SK-N-SH (cell line): ENCODE measurements at regions not wholly inside any gene's neighbourhood (a gene's known extent, or its start where the extent isn't known, plus 50 kb on each side); places are given as distances from the start of the nearest gene placed in this dataset.

ENCODE experiments used
- CTCF ChIA-PET: fragments of 300-600, 350-600 bp; formaldehyde crosslinking; extraction: SDS; loops from one replicate; lab custom pipeline; 2021; lab: Yijun Ruan, JAX
- POLR2A ChIA-PET: fragments of 350-600 bp; sonication (Branson Sonifier 250); formaldehyde crosslinking; extraction: SDS; loops from one replicate; lab custom pipeline; 2020; ENCODE audit warnings: antibody characterized with exemption, inconsistent platforms; lab: Yijun Ruan, JAX
- DNase-seq: peaks from one replicate; pipeline ENCODE4 v3.0.0; 2012
- H2AFZ ChIP-seq: fragments of 200-600 bp; sonication (generic); 2 replicates; pipeline ENCODE4 v1.8.1; 2016; ENCODE audit warnings: antibody characterized with exemption, mild to moderate bottlenecking, low read depth
- H3F3A ChIP-seq: fragments of 200-600 bp; sonication (generic); replicated peaks from 2 replicates; pipeline ENCODE3; 2016; ENCODE audit warnings: antibody characterized with exemption, mild to moderate bottlenecking; ENCODE audit not compliant: insufficient read depth
- H3K27ac ChIP-seq, 2 experiments: fragments of 200-500 bp in 1 of 2; fragments of 200-600 bp in 1 of 2; sonication (Bioruptor generic) in 1 of 2; sonication (generic), shearing (Covaris generic) in 1 of 2; 2 replicates each; pipeline versions ENCODE4 v1.5.1 to v1.6.1; 2014 to 2016; ENCODE audit warnings: low read depth in 2 of 2, inconsistent platforms in 1 of 2, low read length in 1 of 2, mild to moderate bottlenecking in 1 of 2, mixed read lengths in 1 of 2
- H3K27me3 ChIP-seq: fragments of 200-600 bp; sonication (generic), shearing (Covaris generic); 2 replicates; pipeline ENCODE4 v1.6.1; 2016; ENCODE audit warnings: mixed run types; ENCODE audit not compliant: insufficient read depth
- H3K36me3 ChIP-seq, 2 experiments: fragments of 200-500 bp in 1 of 2; fragments of 200-600 bp in 1 of 2; sonication (Bioruptor generic) in 1 of 2; sonication (generic) in 1 of 2; replicated peaks in 1 of 2; 2 replicates each; pipeline versions ENCODE3 to v1.5.1; 2014 to 2016; ENCODE audit warnings: low read length in 1 of 2, mild to moderate bottlenecking in 1 of 2; ENCODE audit not compliant: insufficient read depth in 2 of 2, control insufficient read depth in 1 of 2
- H3K4me1 ChIP-seq, 2 experiments: fragments of 200-500 bp in 1 of 2; fragments of 200-600 bp in 1 of 2; sonication (Bioruptor generic) in 1 of 2; sonication (generic), shearing (Covaris generic) in 1 of 2; 2 replicates each; pipeline versions ENCODE4 v1.5.1 to v1.6.1; 2014 to 2016; ENCODE audit warnings: low read depth in 1 of 2, low read length in 1 of 2, mixed run types in 1 of 2; ENCODE audit not compliant: insufficient read depth in 2 of 2, control insufficient read depth in 1 of 2
- H3K4me2 ChIP-seq: fragments of 200-600 bp; sonication (generic), shearing (Covaris generic); 2 replicates; pipeline ENCODE4 v1.6.1; 2017; ENCODE audit warnings: mixed run types
- H3K4me3 ChIP-seq, 2 experiments: fragments of 200-500 bp in 1 of 2; fragments of 200-600 bp in 1 of 2; sonication (Bioruptor generic) in 1 of 2; sonication (generic), shearing (Covaris generic) in 1 of 2; 2 replicates each; pipeline versions ENCODE4 v1.5.1 to v1.8.1; 2014 to 2016; ENCODE audit warnings: low read depth in 2 of 2, inconsistent platforms in 1 of 2, low read length in 1 of 2, mild to moderate bottlenecking in 1 of 2, mixed read lengths in 1 of 2, moderate library complexity in 1 of 2
- H3K79me2 ChIP-seq: fragments of 200-600 bp; sonication (generic); 2 replicates; pipeline ENCODE4 v1.8.1; 2017; ENCODE audit warnings: mild to moderate bottlenecking; ENCODE audit not compliant: insufficient read depth
- H3K9ac ChIP-seq: fragments of 200-600 bp; sonication (generic); 2 replicates; pipeline ENCODE4 v1.6.1; 2017; ENCODE audit warnings: mixed run types
- H3K9me2 ChIP-seq: fragments of 200-600 bp; sonication (generic); 2 replicates; pipeline ENCODE4 v1.6.1; 2017; ENCODE audit warnings: mixed run types
- H3K9me3 ChIP-seq: fragments of 200-600 bp; sonication (generic); 2 replicates; pipeline ENCODE4 v1.6.1; 2017; ENCODE audit warnings: mixed run types, mild to moderate bottlenecking, moderate library complexity
- H4K20me1 ChIP-seq: fragments of 200-600 bp; sonication (generic); 2 replicates; pipeline ENCODE4 v1.6.1; 2017; ENCODE audit warnings: mild to moderate bottlenecking, mixed run types; ENCODE audit not compliant: insufficient read depth
- EZH2phosphoT487 ChIP-seq: fragments of 200-600 bp; sonication (generic); IDR thresholded peaks from 2 replicates; pipeline ENCODE4 v1.6.1; 2017; ENCODE audit warnings: low read depth, mixed run types, mild to moderate bottlenecking, antibody characterized with exemption, moderate library complexity, borderline replicate concordance
- GABPA ChIP-seq: IDR thresholded peaks from 2 replicates; pipeline ENCODE4 v1.4.0; 2012; ENCODE audit warnings: low read depth, mild to moderate bottlenecking
- MXI1 ChIP-seq: IDR thresholded peaks from 2 replicates; pipeline ENCODE4 v1.6.1; 2012; ENCODE audit warnings: mild to moderate bottlenecking, low read depth, low read length, improper control_type of control experiment
- PBX3 ChIP-seq: IDR thresholded peaks from 2 replicates; pipeline ENCODE4; 2012
- POLR2AphosphoS5 ChIP-seq: IDR thresholded peaks from 2 replicates; pipeline ENCODE4 v1.6.1; 2012; ENCODE audit warnings: low read depth, low read length
- RAD21 ChIP-seq: IDR thresholded peaks from 2 replicates; pipeline ENCODE4 v1.6.1; 2012; ENCODE audit warnings: mild to moderate bottlenecking, low read length
- RFX5 ChIP-seq: IDR thresholded peaks from 2 replicates; pipeline ENCODE4 v1.6.1; 2012; ENCODE audit warnings: mild to moderate bottlenecking, improper control_type of control experiment, low read length
- TAF1 ChIP-seq: IDR thresholded peaks from 2 replicates; pipeline ENCODE4 v1.6.1; 2012; ENCODE audit warnings: low read depth, mild to moderate bottlenecking, low read length, moderate library complexity, borderline replicate concordance
- TCF12 ChIP-seq: IDR thresholded peaks from 2 replicates; pipeline ENCODE4 v1.4.0; 2012
- WGBS: methylation state at CpG from one replicate; pipeline ENCODE4 v1.1.6; 2017; ENCODE audit warnings: low lambda C conversion rate; 5-methylcytosine and 5-hydroxymethylcytosine counted together
- TF ChIP-seq, protein P1 (sequence below): IDR thresholded peaks from 2 replicates; pipeline ENCODE4 v1.4.0; 2012; ENCODE audit warnings: low read depth, borderline replicate concordance
- TF ChIP-seq, protein P2 (sequence below): IDR thresholded peaks from 2 replicates; pipeline ENCODE4 v1.4.0; 2012; ENCODE audit warnings: low read depth

- no peaks in the 10 kb centered on the region for H3K4me1 ChIP-seq
- ChIA-PET POLR2A (no interaction called here), CTCF (interaction anchor here (0.6 to 1.6 kb wide), 2 partner anchors 128 to 591 kb away, joined by 4 to 6 read pairs; no protein-coding TSS in a partner anchor)
- H4K20me1 ChIP-seq = no peaks in the 10 kb centered on the region
- no peaks in the 10 kb centered on the region; the same call in 1 of the 2 replicates for H3K27me3 ChIP-seq
- TF ChIP-seq RFX5 (no peak), TAF1 (no peak), POLR2AphosphoS5 (no peak), RAD21 (no peak), PBX3 (no peak)
- H3F3A ChIP-seq = no peaks in the 10 kb centered on the region
- no peak overlapping the region for H3K27ac ChIP-seq
- H3K4me3 ChIP-seq = no peak overlapping the region
- DNase-seq = no peak
- H2AFZ ChIP-seq = no peak overlapping the region
- no peak overlapping the region for H3K4me2 ChIP-seq
- WGBS = 0% methylated on average over 1 of the region's 1 CpG
- H3K36me3 ChIP-seq = no peaks in the 10 kb centered on the region
- H3K79me2 ChIP-seq = no peaks in the 10 kb centered on the region
- H3K9ac ChIP-seq = no peak overlapping the region
- no peaks in the 10 kb centered on the region for H3K9me3 ChIP-seq
- no peaks in the 10 kb centered on the region for H3K9me2 ChIP-seq
Measured at GRCh38 chr1:90574692-90575370, 142.3 kb downstream of the BARHL2 start.

- ChIA-PET CTCF (interaction anchor here (0.7 to 1.6 kb wide), 3 partner anchors 292 to 592 kb away, joined by 3 to 6 read pairs (median 4); no protein-coding TSS in a partner anchor), POLR2A (no interaction called here)
- no peaks in the 10 kb centered on the region for H3F3A ChIP-seq
- no peaks in the 10 kb centered on the region for H4K20me1 ChIP-seq
- H3K36me3 ChIP-seq = no peaks in the 10 kb centered on the region
- TF ChIP-seq EZH2phosphoT487 (no peak), PBX3 (no peak), MXI1 (no peak), RFX5 (no peak), GABPA (no peak), TCF12 (no peak)
- TF ChIP-seq, protein P1, sequence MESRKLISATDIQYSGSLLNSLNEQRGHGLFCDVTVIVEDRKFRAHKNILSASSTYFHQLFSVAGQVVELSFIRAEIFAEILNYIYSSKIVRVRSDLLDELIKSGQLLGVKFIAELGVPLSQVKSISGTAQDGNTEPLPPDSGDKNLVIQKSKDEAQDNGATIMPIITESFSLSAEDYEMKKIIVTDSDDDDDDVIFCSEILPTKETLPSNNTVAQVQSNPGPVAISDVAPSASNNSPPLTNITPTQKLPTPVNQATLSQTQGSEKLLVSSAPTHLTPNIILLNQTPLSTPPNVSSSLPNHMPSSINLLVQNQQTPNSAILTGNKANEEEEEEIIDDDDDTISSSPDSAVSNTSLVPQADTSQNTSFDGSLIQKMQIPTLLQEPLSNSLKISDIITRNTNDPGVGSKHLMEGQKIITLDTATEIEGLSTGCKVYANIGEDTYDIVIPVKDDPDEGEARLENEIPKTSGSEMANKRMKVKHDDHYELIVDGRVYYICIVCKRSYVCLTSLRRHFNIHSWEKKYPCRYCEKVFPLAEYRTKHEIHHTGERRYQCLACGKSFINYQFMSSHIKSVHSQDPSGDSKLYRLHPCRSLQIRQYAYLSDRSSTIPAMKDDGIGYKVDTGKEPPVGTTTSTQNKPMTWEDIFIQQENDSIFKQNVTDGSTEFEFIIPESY = no peak
- TF ChIP-seq, protein P2, sequence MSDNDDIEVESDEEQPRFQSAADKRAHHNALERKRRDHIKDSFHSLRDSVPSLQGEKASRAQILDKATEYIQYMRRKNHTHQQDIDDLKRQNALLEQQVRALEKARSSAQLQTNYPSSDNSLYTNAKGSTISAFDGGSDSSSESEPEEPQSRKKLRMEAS = no peak
- H3K27me3 ChIP-seq = no peaks in the 10 kb centered on the region; the same call in 1 of the 2 replicates
- WGBS = 4% methylated on average over 3 of the region's 3 CpGs
- no peaks in the 10 kb centered on the region for H3K9me2 ChIP-seq
- H3K4me2 ChIP-seq = no peak overlapping the region
- no peaks in the 10 kb centered on the region for H3K4me1 ChIP-seq
- no peak overlapping the region for H2AFZ ChIP-seq
- H3K27ac ChIP-seq = no peak overlapping the region
- no peaks in the 10 kb centered on the region for H3K9me3 ChIP-seq
- H3K9ac ChIP-seq = no peak overlapping the region
- H3K4me3 ChIP-seq = no peak overlapping the region
- H3K79me2 ChIP-seq = no peaks in the 10 kb centered on the region
- no peak for DNase-seq
Measured at GRCh38 chr1:90573736-90574135, 143.4 kb downstream of the BARHL2 start.
